Transverse colon (tissue), 3 donors: ENCODE measurements at regions not wholly inside any gene's neighbourhood (a gene's known extent, or its start where the extent isn't known, plus 50 kb on each side); places are given as distances from the start of the nearest gene placed in this dataset.

ENCODE experiments used
- CTCF ChIP-seq, 5 experiments: fragments of 200-600 bp in 3 of 5; fragments of 450-650 bp in 2 of 5; sonication (generic) in 3 of 5; IDR thresholded peaks; 1 replicate in 2 of 5; 2 replicates in 3 of 5; pipeline ENCODE4 v1.5.1; 2016 to 2017; ENCODE audit warnings: antibody characterized with exemption in 5 of 5, inconsistent platforms in 3 of 5, mild to moderate bottlenecking in 2 of 5, moderate library complexity in 1 of 5
- EP300 ChIP-seq: sonication (generic); formaldehyde crosslinking; IDR thresholded peaks from one replicate; pipeline ENCODE4 v1.6.1; 2017; ENCODE audit warnings: antibody characterized with exemption, low read depth
- POLR2A ChIP-seq: fragments of 450-650 bp; IDR thresholded peaks from one replicate; pipeline ENCODE4 v1.6.1; 2016; ENCODE audit warnings: antibody characterized with exemption, mild to moderate bottlenecking, moderate library complexity

DNA sequence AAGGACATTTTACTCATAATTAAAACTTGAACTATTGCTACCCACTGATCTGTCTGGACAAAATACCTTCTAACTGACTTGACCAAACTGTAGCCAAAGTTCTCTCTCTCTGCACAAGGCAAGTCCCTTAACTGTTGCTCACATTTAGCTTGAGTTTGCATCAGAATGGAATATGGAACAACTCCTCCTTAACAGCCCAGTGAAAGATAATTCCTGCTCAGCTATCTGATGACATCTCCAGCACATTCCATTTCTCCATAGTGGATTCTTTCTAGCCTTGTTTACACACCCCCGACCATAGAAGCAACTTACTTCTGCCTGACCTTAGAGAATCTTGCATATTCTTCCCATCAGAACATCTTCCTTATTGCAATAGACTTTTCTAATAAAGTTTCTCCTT, 317.2 kb upstream of the CDH2 start:
- TF ChIP-seq CTCF (IDR thresholded peaks at IDR 0.05) (no peak), POLR2A (no peak), EP300 (no peak)
